GM23338 (cell line): ENCODE measurements at regions not wholly inside any gene's neighbourhood (a gene's known extent, or its start where the extent isn't known, plus 50 kb on each side); places are given as distances from the start of the nearest gene placed in this dataset.
"Not testable (repeated sequence)": the region's sequence is repeated elsewhere in the genome, so short reads cannot be mapped to it uniquely, and the experiment has no call there.

Source experiments
- CREB1 ChIP-seq: fragments of 250-450 bp; sonication (Bioruptor Pico); IDR thresholded peaks from 2 replicates; pipeline ENCODE4 v1.5.0; 2020; ENCODE audit warnings: low read depth, mild to moderate bottlenecking, moderate library complexity
- EZH2 ChIP-seq: fragments of 200-600 bp; sonication (generic); IDR thresholded peaks from one replicate; pipeline ENCODE4 v1.8.0; 2017; ENCODE audit warnings: antibody characterized with exemption, mild to moderate bottlenecking, low read depth; ENCODE audit not compliant: unreplicated experiment
- EZH2phosphoT487 ChIP-seq: fragments of 200-600 bp; sonication (generic); IDR thresholded peaks from one replicate; pipeline ENCODE4 v1.8.1; 2018; ENCODE audit warnings: antibody characterized with exemption; ENCODE audit not compliant: unreplicated experiment
- JUNB ChIP-seq: IDR thresholded peaks from one replicate; pipeline ENCODE4 v1.6.1; 2016; ENCODE audit warnings: antibody characterized with exemption; ENCODE audit not compliant: unreplicated experiment
- POLR2AphosphoS5 ChIP-seq: IDR thresholded peaks from 2 replicates; pipeline ENCODE4 v1.6.1; 2016; ENCODE audit warnings: antibody characterized with exemption, low read depth
- TF ChIP-seq, protein P1 (sequence below), 2 experiments: fragments of 200-600 bp in 1 of 2; sonication (generic) in 1 of 2; conservative IDR thresholded peaks; 2 replicates each; pipeline versions ENCODE4 v1.5.1 to v1.6.1; 2016 to 2017; ENCODE audit warnings: antibody characterized with exemption in 2 of 2, low read depth in 2 of 2, mild to moderate bottlenecking in 2 of 2, moderate library complexity in 1 of 2
- TF ChIP-seq, protein P2 (sequence below): IDR thresholded peaks from one replicate; pipeline ENCODE4 v1.6.1; 2018; ENCODE audit warnings: antibody characterized with exemption; ENCODE audit not compliant: unreplicated experiment

DNA sequence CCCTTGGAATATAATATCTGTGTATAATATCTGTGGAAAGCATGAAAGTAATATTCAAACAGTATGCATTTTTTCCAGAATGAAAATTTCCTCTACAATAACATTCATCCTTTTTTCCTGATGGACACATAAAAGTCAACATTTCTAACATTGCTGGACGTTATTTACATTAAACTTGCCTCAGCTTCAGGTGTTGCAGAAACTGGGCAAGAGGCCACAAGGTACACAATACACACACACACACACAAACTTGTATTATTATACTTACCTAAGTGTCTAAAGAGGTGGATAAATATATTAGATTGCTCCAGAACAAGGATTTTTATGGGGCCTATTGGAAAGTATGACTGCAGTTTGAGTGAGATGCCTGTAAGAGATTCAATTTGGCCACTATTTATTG, 1460.2 kb downstream of the FOXD4L5 start:
- TF ChIP-seq, protein P1, sequence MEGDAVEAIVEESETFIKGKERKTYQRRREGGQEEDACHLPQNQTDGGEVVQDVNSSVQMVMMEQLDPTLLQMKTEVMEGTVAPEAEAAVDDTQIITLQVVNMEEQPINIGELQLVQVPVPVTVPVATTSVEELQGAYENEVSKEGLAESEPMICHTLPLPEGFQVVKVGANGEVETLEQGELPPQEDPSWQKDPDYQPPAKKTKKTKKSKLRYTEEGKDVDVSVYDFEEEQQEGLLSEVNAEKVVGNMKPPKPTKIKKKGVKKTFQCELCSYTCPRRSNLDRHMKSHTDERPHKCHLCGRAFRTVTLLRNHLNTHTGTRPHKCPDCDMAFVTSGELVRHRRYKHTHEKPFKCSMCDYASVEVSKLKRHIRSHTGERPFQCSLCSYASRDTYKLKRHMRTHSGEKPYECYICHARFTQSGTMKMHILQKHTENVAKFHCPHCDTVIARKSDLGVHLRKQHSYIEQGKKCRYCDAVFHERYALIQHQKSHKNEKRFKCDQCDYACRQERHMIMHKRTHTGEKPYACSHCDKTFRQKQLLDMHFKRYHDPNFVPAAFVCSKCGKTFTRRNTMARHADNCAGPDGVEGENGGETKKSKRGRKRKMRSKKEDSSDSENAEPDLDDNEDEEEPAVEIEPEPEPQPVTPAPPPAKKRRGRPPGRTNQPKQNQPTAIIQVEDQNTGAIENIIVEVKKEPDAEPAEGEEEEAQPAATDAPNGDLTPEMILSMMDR (conservative IDR thresholded peaks at IDR 0.05; ENCODE audit: low read depth in 2 of 2), result not testable (repeated sequence)
- not testable (repeated sequence) for TF ChIP-seq EZH2; JUNB; CREB1 (CRISPR knock-in tag); POLR2AphosphoS5; EZH2phosphoT487
- TF ChIP-seq, protein P2, sequence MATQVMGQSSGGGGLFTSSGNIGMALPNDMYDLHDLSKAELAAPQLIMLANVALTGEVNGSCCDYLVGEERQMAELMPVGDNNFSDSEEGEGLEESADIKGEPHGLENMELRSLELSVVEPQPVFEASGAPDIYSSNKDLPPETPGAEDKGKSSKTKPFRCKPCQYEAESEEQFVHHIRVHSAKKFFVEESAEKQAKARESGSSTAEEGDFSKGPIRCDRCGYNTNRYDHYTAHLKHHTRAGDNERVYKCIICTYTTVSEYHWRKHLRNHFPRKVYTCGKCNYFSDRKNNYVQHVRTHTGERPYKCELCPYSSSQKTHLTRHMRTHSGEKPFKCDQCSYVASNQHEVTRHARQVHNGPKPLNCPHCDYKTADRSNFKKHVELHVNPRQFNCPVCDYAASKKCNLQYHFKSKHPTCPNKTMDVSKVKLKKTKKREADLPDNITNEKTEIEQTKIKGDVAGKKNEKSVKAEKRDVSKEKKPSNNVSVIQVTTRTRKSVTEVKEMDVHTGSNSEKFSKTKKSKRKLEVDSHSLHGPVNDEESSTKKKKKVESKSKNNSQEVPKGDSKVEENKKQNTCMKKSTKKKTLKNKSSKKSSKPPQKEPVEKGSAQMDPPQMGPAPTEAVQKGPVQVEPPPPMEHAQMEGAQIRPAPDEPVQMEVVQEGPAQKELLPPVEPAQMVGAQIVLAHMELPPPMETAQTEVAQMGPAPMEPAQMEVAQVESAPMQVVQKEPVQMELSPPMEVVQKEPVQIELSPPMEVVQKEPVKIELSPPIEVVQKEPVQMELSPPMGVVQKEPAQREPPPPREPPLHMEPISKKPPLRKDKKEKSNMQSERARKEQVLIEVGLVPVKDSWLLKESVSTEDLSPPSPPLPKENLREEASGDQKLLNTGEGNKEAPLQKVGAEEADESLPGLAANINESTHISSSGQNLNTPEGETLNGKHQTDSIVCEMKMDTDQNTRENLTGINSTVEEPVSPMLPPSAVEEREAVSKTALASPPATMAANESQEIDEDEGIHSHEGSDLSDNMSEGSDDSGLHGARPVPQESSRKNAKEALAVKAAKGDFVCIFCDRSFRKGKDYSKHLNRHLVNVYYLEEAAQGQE, result not testable (repeated sequence)
